GM12873 (cell line): ENCODE measurements at regions not wholly inside any gene's neighbourhood (a gene's known extent, or its start where the extent isn't known, plus 50 kb on each side); places are given as distances from the start of the nearest gene placed in this dataset.

ENCODE experiments used
- TF ChIP-seq, protein P1 (sequence below): IDR thresholded peaks from 2 replicates; pipeline ENCODE4 v1.5.1; 2012; ENCODE audit warnings: low read depth, mild to moderate bottlenecking, moderate library complexity, low read length, control low read depth; ENCODE audit not compliant: insufficient read depth; ENCODE audit errors: missing control alignments

DNA sequence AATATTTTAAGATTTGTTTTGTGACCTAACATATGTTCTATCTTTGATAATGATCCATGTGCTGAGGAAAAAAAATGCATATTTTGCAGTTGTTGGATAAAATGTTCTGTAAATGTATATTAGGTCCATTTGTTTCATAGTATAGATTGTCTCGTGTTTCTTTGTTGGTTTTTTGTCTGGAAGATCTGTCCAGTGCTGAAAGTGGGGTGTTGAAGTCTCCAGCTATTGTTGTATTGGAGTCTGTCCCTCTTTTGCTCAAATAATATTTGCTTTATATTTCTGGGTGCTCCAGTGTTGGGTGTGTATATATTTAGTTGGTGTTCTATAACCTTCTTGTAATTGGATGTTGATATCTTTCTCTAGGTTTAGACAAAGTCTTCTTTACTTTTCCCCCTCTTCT is 53.2 kb upstream of the FRMPD3 start:
- TF ChIP-seq, protein P1, sequence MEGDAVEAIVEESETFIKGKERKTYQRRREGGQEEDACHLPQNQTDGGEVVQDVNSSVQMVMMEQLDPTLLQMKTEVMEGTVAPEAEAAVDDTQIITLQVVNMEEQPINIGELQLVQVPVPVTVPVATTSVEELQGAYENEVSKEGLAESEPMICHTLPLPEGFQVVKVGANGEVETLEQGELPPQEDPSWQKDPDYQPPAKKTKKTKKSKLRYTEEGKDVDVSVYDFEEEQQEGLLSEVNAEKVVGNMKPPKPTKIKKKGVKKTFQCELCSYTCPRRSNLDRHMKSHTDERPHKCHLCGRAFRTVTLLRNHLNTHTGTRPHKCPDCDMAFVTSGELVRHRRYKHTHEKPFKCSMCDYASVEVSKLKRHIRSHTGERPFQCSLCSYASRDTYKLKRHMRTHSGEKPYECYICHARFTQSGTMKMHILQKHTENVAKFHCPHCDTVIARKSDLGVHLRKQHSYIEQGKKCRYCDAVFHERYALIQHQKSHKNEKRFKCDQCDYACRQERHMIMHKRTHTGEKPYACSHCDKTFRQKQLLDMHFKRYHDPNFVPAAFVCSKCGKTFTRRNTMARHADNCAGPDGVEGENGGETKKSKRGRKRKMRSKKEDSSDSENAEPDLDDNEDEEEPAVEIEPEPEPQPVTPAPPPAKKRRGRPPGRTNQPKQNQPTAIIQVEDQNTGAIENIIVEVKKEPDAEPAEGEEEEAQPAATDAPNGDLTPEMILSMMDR = no peak

DNA sequence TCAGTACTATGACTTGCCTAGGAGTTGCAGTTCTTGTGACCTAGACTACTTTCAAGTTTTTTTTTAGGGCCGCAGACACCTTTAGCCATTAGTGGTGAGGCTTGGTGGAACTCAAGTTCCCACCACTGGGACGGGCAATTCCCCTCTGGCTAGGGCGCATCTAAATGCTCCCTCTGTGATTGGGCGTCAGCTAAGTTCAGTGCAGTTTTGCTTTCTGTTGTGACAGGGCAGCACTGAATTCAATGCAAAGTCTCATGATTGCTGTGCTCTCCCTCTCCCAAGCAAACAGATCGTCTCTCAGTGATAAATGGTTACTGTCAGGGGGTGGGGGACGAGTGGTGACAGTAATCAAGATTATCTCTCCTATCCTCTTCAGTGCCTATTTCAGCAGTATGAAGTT is 52.7 kb upstream of the FRMPD3 start:
- TF ChIP-seq, protein P1 = no peak

DNA sequence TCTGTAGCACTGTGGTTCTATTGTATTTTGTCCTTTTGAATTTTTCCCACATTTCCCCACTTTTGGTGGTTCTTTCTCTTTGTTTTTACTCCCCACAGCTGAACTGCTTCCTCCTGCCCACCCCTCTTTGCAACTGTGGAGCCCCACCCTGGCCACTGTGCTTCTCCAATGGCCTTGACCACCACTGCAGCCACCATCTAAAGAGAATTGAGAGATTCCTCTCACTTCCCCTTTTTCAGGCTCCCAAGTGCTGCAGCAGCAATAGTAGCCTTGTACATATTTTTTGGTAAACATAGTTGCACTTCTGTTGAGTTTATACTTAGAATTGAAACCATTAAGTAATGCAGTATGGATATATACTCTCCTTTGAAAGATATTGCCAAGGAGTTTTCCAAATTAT is 51.3 kb upstream of the FRMPD3 start:
- TF ChIP-seq, protein P1 = no peak
